Neural cell (in vitro differentiated cells): ENCODE measurements at regions not wholly inside any gene's neighbourhood (a gene's known extent, or its start where the extent isn't known, plus 50 kb on each side); places are given as distances from the start of the nearest gene placed in this dataset.

Source experiments
- H2AFZ ChIP-seq: fragments of 200-600, 300-800 bp; sonication (generic), shearing (Covaris generic); 2 replicates; pipeline ENCODE4 v1.6.0; 2014; ENCODE audit warnings: low read depth, mild to moderate bottlenecking, antibody characterized with exemption, low read length, moderate library complexity
- H3F3A ChIP-seq: fragments of 200-600 bp; shearing (Covaris generic); 2 replicates; pipeline ENCODE4 v1.6.1; 2016; ENCODE audit warnings: mild to moderate bottlenecking, moderate library complexity, mixed read lengths, antibody characterized with exemption, low read length; ENCODE audit not compliant: insufficient read depth, poor library complexity, severe bottlenecking
- H3K27ac ChIP-seq: fragments of 200-600, 300-800 bp; sonication (generic), shearing (Covaris generic); 2 replicates; pipeline ENCODE4 v1.5.1; 2014; ENCODE audit warnings: mild to moderate bottlenecking, low read length, moderate library complexity
- H3K27me3 ChIP-seq: fragments of 300-800, 200-600 bp; sonication (generic), shearing (Covaris generic); 2 replicates; pipeline ENCODE4 v1.6.0; 2014; ENCODE audit warnings: mild to moderate bottlenecking, low read depth, low read length, moderate library complexity; ENCODE audit not compliant: insufficient read depth
- H3K36me3 ChIP-seq: fragments of 300-800, 200-600 bp; sonication (generic), shearing (Covaris generic); 2 replicates; pipeline ENCODE4 v1.5.1; 2014; ENCODE audit warnings: mild to moderate bottlenecking, antibody characterized with exemption, low read length, moderate library complexity; ENCODE audit not compliant: insufficient read depth
- H3K4me2 ChIP-seq: fragments of 300-800, 200-600 bp; sonication (generic), shearing (Covaris generic); 2 replicates; pipeline ENCODE4 v1.6.0; 2014; ENCODE audit warnings: mild to moderate bottlenecking, low read length
- H3K4me3 ChIP-seq: fragments of 300-800, 200-600 bp; sonication (generic), shearing (Covaris generic); 2 replicates; pipeline ENCODE4 v1.5.1; 2014; ENCODE audit warnings: mild to moderate bottlenecking, low read length, moderate library complexity
- H3K79me2 ChIP-seq: fragments of 200-600 bp; shearing (Covaris generic); replicated peaks from 2 replicates; pipeline ENCODE4 v1.6.0; 2014; ENCODE audit warnings: mild to moderate bottlenecking, low read length, moderate library complexity; ENCODE audit not compliant: insufficient read depth
- H3K9ac ChIP-seq: fragments of 300-800, 200-600 bp; sonication (generic), shearing (Covaris generic); 2 replicates; pipeline ENCODE4 v1.6.1; 2016; ENCODE audit warnings: mild to moderate bottlenecking, low read length, mixed read lengths
- H3K9me2 ChIP-seq: fragments of 200-600 bp; shearing (Covaris generic); 2 replicates; pipeline ENCODE4 v1.6.1; 2016; ENCODE audit warnings: mild to moderate bottlenecking, low read length, mixed read lengths; ENCODE audit not compliant: insufficient read depth
- H3K9me3 ChIP-seq: fragments of 200-600, 300-800 bp; sonication (generic), shearing (Covaris generic); 2 replicates; pipeline ENCODE4 v1.6.1; 2016; ENCODE audit warnings: mild to moderate bottlenecking, mixed run types, low read length, moderate library complexity, mixed read lengths
- H4K20me1 ChIP-seq: fragments of 200-600 bp; shearing (Covaris generic); 2 replicates; pipeline ENCODE4 v1.6.1; 2016; ENCODE audit warnings: mild to moderate bottlenecking, mixed run types; ENCODE audit not compliant: insufficient read depth
- CTCF ChIP-seq: fragments of 450-650 bp; IDR thresholded peaks from 2 replicates; pipeline ENCODE4 v1.5.1; 2014; ENCODE audit warnings: antibody characterized with exemption, mild to moderate bottlenecking, moderate library complexity; ENCODE audit not compliant: poor library complexity, severe bottlenecking
- EP300 ChIP-seq: fragments of 450-650 bp; conservative IDR thresholded peaks from 2 replicates; pipeline ENCODE4 v1.6.1; 2014; ENCODE audit warnings: antibody characterized with exemption, mild to moderate bottlenecking, moderate library complexity; ENCODE audit not compliant: poor library complexity, severe bottlenecking
- EZH2 ChIP-seq: fragments of 200-600, 300-800 bp; shearing (Covaris generic), sonication (generic); IDR thresholded peaks from 2 replicates; pipeline ENCODE4 v1.6.1; 2014; ENCODE audit warnings: antibody characterized with exemption, low read length, borderline replicate concordance, mild to moderate bottlenecking; ENCODE audit not compliant: insufficient read depth, poor library complexity, severe bottlenecking
- MXI1 ChIP-seq: fragments of 450-650 bp; conservative IDR thresholded peaks from 2 replicates; pipeline ENCODE4 v1.6.1; 2014; ENCODE audit warnings: antibody characterized with exemption, mild to moderate bottlenecking; ENCODE audit not compliant: poor library complexity, severe bottlenecking
- POLR2AphosphoS5 ChIP-seq: IDR thresholded peaks from 2 replicates; pipeline ENCODE4 v1.6.1; 2012
- RAD21 ChIP-seq: fragments of 450-650 bp; conservative IDR thresholded peaks from 2 replicates; pipeline ENCODE4 v1.6.1; 2014; ENCODE audit warnings: antibody characterized with exemption, mild to moderate bottlenecking, moderate library complexity
- REST ChIP-seq: IDR thresholded peaks from 2 replicates; pipeline ENCODE4 v1.6.1; 2012; ENCODE audit warnings: borderline replicate concordance
- SMC3 ChIP-seq: fragments of 450-650 bp; conservative IDR thresholded peaks from 2 replicates; pipeline ENCODE4 v1.6.1; 2014; ENCODE audit warnings: antibody characterized with exemption, mild to moderate bottlenecking, moderate library complexity; ENCODE audit not compliant: poor library complexity
- TAF1 ChIP-seq: IDR thresholded peaks from 2 replicates; pipeline ENCODE4 v1.6.1; 2012; ENCODE audit warnings: low read depth

DNA sequence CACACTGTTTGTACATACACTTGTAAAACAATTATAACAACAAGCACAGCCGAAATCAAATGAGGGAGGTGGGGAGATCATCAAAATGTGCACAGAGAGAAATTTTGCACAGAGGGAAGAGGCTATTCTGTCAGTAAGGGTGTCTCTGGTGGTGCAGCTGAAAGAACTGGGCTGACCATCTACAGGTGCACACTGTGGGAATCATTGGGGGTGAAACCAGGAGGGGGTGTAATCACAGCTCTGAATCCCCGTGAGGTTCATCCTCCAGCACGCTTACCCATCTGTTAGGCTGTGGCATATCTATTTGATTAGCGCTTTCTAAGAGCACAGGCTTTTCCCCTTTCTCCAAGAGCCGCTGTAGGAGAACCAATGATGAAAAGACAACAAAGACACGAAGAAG is 389.9 kb upstream of the CDH20 start:
- Histone ChIP-seq H3K27ac (no peak overlapping the region), H3F3A (no peaks in the 10 kb centered on the region), H3K9ac (no peak overlapping the region), H3K4me3 (no peak overlapping the region), H2AFZ (no peak overlapping the region), H3K27me3 (no peaks in the 10 kb centered on the region), H3K9me2 (no peaks in the 10 kb centered on the region), H3K36me3 (no peaks in the 10 kb centered on the region), H3K9me3 (no peaks in the 10 kb centered on the region), H3K79me2 (no peaks in the 10 kb centered on the region), H3K4me2 (no peak overlapping the region), H4K20me1 (no peaks in the 10 kb centered on the region)
- TF ChIP-seq TAF1 (no peak), POLR2AphosphoS5 (no peak), EZH2 (no peak), MXI1 (no peak), EP300 (no peak), SMC3 (no peak), CTCF (no peak), RAD21 (no peak), REST (no peak)

- Histone ChIP-seq H4K20me1 (no peaks in the 10 kb centered on the region), H3K79me2 (no peaks in the 10 kb centered on the region), H3K9me3 (no peaks in the 10 kb centered on the region), H3K9me2 (no peaks in the 10 kb centered on the region), H3K4me3 (no peak overlapping the region), H3K36me3 (no peaks in the 10 kb centered on the region), H3F3A (no peaks in the 10 kb centered on the region), H3K27ac (no peak overlapping the region), H2AFZ (no peak overlapping the region), H3K27me3 (no peaks in the 10 kb centered on the region), H3K9ac (no peak overlapping the region), H3K4me2 (no peak overlapping the region)
- TF ChIP-seq RAD21, result no peak
- no peak for TF ChIP-seq MXI1
- no peak for TF ChIP-seq EZH2
- no peak for TF ChIP-seq SMC3
- no peak for TF ChIP-seq REST
- TF ChIP-seq CTCF, result no peak
- TF ChIP-seq POLR2AphosphoS5, result no peak
- no peak for TF ChIP-seq EP300
- TF ChIP-seq TAF1, result no peak
Observed at GRCh38 chr18:60950634-60951033, 382.6 kb upstream of the CDH20 start.
